ENCODE measurements at regions not wholly inside any gene's neighbourhood (a gene's known extent, or its start where the extent isn't known, plus 50 kb on each side); places are given as distances from the start of the nearest gene placed in this dataset.

DNA sequence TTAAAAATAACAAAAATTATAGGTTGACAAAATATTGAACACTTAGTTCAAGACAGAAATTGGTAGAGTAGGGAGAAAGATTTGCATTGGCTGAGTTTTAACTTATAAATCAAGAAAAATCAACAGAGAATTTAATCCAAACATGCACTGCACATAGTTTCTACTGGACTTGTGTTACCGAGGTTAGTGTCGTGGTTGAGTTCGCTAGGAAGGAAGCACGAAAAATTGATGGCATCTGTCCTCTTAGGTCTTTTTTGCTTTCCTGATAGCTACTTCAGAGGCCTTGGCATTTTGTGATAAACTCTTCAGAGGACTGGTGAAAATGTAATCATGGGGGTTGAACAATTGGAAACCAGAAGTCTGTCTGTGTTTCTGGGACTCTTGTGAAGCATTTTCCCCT is 392.9 kb downstream of the NUAK1 start:
- H3K27me3 ChIP-seq (ENCODE audit: control insufficient read depth, insufficient read depth, low read length, poor library complexity, severe bottlenecking), result no peaks in the 10 kb centered on the region
- H3K4me1 ChIP-seq (ENCODE audit: control insufficient read depth, insufficient read depth, low read length), result peaks cover 9% of the 10 kb centered on the region
- no peak for DNase-seq
- TF ChIP-seq, protein P1, sequence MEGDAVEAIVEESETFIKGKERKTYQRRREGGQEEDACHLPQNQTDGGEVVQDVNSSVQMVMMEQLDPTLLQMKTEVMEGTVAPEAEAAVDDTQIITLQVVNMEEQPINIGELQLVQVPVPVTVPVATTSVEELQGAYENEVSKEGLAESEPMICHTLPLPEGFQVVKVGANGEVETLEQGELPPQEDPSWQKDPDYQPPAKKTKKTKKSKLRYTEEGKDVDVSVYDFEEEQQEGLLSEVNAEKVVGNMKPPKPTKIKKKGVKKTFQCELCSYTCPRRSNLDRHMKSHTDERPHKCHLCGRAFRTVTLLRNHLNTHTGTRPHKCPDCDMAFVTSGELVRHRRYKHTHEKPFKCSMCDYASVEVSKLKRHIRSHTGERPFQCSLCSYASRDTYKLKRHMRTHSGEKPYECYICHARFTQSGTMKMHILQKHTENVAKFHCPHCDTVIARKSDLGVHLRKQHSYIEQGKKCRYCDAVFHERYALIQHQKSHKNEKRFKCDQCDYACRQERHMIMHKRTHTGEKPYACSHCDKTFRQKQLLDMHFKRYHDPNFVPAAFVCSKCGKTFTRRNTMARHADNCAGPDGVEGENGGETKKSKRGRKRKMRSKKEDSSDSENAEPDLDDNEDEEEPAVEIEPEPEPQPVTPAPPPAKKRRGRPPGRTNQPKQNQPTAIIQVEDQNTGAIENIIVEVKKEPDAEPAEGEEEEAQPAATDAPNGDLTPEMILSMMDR (conservative IDR thresholded peaks at IDR 0.05), result no peak
- Mint-ChIP-seq H3K4me1 (peaks cover 20% of the 10 kb centered on the region), H3K36me3 (ENCODE audit: low read depth) (no peaks in the 10 kb centered on the region), H3K4me3 (no peak overlapping the region), H3K27me3 (ENCODE audit: insufficient read depth) (peaks cover 5% of the 10 kb centered on the region), H3K27ac (no peak overlapping the region), H3K9me3 (no peaks in the 10 kb centered on the region)
- 92 to 95% methylated on average over 4 of the region's 4 CpGs for WGBS, 2 experiments (ENCODE audit: insufficient coverage in 1 of 2, insufficient read length in 1 of 2)
- H3K9me3 ChIP-seq (ENCODE audit: control insufficient read depth, low read length), result no peaks in the 10 kb centered on the region
- no peak overlapping the region for H3K4me3 ChIP-seq (ENCODE audit: low read length)
- H3K9ac ChIP-seq (ENCODE audit: extremely low read depth, low read length, poor library complexity, severe bottlenecking), result no peak overlapping the region
- no peak overlapping the region for H3K27ac ChIP-seq (ENCODE audit: low read depth, low read length)
- no peaks in the 10 kb centered on the region for H3K36me3 ChIP-seq (ENCODE audit: control insufficient read depth, insufficient read depth, low read length)

DNA sequence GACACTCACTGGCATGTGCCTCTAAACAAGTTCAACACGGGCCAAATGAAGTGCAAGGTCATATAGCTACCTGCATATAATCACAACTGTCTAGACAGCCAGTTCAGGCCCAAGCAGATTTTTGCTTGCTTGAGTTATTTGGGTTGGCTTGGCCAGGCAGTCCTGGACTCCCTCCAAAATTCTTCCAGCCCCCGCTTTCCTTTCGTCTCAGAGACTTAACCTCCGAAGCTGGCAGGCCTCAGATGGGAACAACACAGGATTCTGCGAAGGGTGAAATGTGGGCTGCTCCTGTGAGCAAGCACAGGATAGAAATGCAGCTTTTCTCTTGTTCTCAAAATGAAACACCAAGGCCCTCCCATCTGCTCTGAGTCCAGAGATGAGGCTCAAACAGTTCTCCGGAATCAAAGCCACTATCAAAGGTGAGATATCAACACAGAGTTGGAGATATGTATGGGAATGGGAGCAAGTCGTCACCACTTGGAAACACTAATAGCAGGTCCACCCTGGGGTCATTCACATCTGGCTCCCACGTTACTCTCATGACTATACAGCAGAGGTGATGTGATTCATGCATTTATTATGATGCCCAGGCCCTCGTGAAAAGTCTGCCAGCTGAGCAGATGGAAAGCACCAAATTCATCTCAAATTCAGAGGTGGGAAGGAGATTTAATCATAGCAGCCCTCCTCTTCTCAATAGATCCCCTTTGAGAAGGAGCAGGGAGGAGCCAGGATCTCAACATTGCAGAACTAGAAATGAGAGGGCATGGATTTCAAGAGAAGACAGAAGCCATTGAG is 389.8 kb downstream of the NUAK1 start:
- Mint-ChIP-seq H3K27me3 (ENCODE audit: insufficient read depth) (peaks cover 2% of the 10 kb centered on the region), H3K27ac (no peak overlapping the region), H3K4me1 (peaks cover 10% of the 10 kb centered on the region), H3K9me3 (no peaks in the 10 kb centered on the region), H3K4me3 (no peak overlapping the region), H3K36me3 (ENCODE audit: low read depth) (no peaks in the 10 kb centered on the region)
- Histone ChIP-seq H3K9me3 (ENCODE audit: control insufficient read depth, low read length) (no peaks in the 10 kb centered on the region), H3K27me3 (ENCODE audit: control insufficient read depth, insufficient read depth, low read length, poor library complexity, severe bottlenecking) (no peaks in the 10 kb centered on the region), H3K9ac (ENCODE audit: extremely low read depth, low read length, poor library complexity, severe bottlenecking) (no peak overlapping the region), H3K27ac (ENCODE audit: low read depth, low read length) (no peak overlapping the region), H3K36me3 (ENCODE audit: control insufficient read depth, insufficient read depth, low read length) (no peaks in the 10 kb centered on the region), H3K4me3 (ENCODE audit: low read length) (no peak overlapping the region), H3K4me1 (ENCODE audit: control insufficient read depth, insufficient read depth, low read length) (no peaks in the 10 kb centered on the region)
- DNase-seq, result no peak
- TF ChIP-seq, protein P1 (conservative IDR thresholded peaks at IDR 0.05), result no peak
- WGBS, 2 experiments (ENCODE audit: insufficient coverage in 1 of 2, insufficient read length in 1 of 2), result 93 to 94% methylated on average over 7 to 9 of the region's 9 CpGs

DNA sequence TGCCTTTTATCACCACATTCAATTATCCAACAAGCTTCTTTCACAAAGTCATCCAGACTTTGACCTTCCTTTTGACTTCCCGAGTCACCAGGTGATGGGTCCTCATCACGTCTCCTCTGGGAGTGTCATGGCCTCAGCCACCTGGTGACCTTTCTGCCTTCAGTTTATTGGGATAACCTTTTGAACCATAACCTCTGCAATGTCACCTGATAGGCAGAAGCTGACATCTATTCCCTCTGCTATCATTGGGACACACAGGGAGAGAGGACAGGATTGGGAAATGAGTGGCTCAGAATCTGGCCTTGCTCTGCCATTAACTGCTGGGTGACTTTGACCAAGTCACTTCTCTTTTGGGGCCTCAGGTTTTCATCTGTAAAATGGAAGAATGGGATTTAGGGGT is 388.7 kb downstream of the NUAK1 start:
- H3K4me1 Mint-ChIP-seq, result peaks cover 5% of the 10 kb centered on the region
- no peak for DNase-seq
- Histone ChIP-seq H3K27me3 (ENCODE audit: control insufficient read depth, insufficient read depth, low read length, poor library complexity, severe bottlenecking) (no peaks in the 10 kb centered on the region), H3K9me3 (ENCODE audit: control insufficient read depth, low read length) (no peaks in the 10 kb centered on the region), H3K4me1 (ENCODE audit: control insufficient read depth, insufficient read depth, low read length) (no peaks in the 10 kb centered on the region), H3K9ac (ENCODE audit: extremely low read depth, low read length, poor library complexity, severe bottlenecking) (no peak overlapping the region), H3K36me3 (ENCODE audit: control insufficient read depth, insufficient read depth, low read length) (no peaks in the 10 kb centered on the region), H3K27ac (ENCODE audit: low read depth, low read length) (no peak overlapping the region), H3K4me3 (ENCODE audit: low read length) (no peak overlapping the region)
- TF ChIP-seq, protein P1 (conservative IDR thresholded peaks at IDR 0.05), result no peak
- peaks cover 4% of the 10 kb centered on the region for H3K27me3 Mint-ChIP-seq (ENCODE audit: insufficient read depth)
- no peak overlapping the region for H3K27ac Mint-ChIP-seq
- H3K4me3 Mint-ChIP-seq, result no peak overlapping the region
- 89 to 93% methylated on average over 1 to 2 of the region's 2 CpGs for WGBS, 2 experiments (ENCODE audit: insufficient coverage in 1 of 2, insufficient read length in 1 of 2)
- peaks cover 4% of the 10 kb centered on the region for H3K9me3 Mint-ChIP-seq
- no peaks in the 10 kb centered on the region for H3K36me3 Mint-ChIP-seq (ENCODE audit: low read depth)

Measured in endodermal cell (in vitro differentiated cells).